ENCODE measurements at regions not wholly inside any gene's neighbourhood (a gene's known extent, or its start where the extent isn't known, plus 50 kb on each side); places are given as distances from the start of the nearest gene placed in this dataset.

DNA sequence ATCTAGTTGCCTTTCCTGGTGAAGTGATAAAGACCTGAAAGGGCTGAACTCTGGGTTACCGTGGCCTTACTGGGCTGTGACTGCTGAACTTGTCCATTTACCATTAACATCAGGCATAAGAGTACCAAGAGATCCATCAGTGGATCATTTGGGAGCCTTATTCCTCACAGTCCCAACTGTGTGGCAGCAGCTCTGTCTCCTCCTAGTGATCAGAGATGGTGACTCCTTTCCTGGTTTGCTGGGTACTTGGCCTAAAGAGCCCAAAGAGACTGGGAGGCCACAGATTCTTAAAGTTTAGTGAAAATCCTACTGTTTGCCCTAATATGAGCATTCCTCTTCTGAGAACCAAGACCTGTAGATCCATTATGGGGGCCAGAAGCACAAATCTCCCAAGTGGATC lies 56.3 kb upstream of the ATP6AP2 start:
- TF ChIP-seq ZBTB20 (CRISPR knock-in tag; IDR thresholded peaks at IDR 0.05; ENCODE audit: borderline replicate concordance, low read depth) (no peak), ZNF282 (IDR thresholded peaks at IDR 0.05; ENCODE audit: partially characterized antibody) (no peak), ZNF260 (CRISPR knock-in tag; IDR thresholded peaks at IDR 0.05; ENCODE audit: borderline replicate concordance, low read depth) (no peak), CBFB (CRISPR knock-in tag; IDR thresholded peaks at IDR 0.05) (no peak), CCDC6 (CRISPR knock-in tag; IDR thresholded peaks at IDR 0.05) (no peak), POLR2A (IDR thresholded peaks at IDR 0.05; ENCODE audit: insufficient read depth in 1 of 2, low read depth in 2 of 2, low read length in 2 of 2) (no peak)
- TF ChIP-seq, protein P1, sequence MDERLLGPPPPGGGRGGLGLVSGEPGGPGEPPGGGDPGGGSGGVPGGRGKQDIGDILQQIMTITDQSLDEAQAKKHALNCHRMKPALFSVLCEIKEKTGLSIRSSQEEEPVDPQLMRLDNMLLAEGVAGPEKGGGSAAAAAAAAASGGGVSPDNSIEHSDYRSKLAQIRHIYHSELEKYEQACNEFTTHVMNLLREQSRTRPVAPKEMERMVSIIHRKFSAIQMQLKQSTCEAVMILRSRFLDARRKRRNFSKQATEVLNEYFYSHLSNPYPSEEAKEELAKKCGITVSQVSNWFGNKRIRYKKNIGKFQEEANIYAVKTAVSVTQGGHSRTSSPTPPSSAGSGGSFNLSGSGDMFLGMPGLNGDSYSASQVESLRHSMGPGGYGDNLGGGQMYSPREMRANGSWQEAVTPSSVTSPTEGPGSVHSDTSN (CRISPR knock-in tag; IDR thresholded peaks at IDR 0.05) = no peak
- TF ChIP-seq, protein P2, sequence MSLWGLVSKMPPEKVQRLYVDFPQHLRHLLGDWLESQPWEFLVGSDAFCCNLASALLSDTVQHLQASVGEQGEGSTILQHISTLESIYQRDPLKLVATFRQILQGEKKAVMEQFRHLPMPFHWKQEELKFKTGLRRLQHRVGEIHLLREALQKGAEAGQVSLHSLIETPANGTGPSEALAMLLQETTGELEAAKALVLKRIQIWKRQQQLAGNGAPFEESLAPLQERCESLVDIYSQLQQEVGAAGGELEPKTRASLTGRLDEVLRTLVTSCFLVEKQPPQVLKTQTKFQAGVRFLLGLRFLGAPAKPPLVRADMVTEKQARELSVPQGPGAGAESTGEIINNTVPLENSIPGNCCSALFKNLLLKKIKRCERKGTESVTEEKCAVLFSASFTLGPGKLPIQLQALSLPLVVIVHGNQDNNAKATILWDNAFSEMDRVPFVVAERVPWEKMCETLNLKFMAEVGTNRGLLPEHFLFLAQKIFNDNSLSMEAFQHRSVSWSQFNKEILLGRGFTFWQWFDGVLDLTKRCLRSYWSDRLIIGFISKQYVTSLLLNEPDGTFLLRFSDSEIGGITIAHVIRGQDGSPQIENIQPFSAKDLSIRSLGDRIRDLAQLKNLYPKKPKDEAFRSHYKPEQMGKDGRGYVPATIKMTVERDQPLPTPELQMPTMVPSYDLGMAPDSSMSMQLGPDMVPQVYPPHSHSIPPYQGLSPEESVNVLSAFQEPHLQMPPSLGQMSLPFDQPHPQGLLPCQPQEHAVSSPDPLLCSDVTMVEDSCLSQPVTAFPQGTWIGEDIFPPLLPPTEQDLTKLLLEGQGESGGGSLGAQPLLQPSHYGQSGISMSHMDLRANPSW (CRISPR knock-in tag; IDR thresholded peaks at IDR 0.05; ENCODE audit: borderline replicate concordance) = no peak

Measured in HepG2 (cell line).